ENCODE measurements at regions not wholly inside any gene's neighbourhood (a gene's known extent, or its start where the extent isn't known, plus 50 kb on each side); places are given as distances from the start of the nearest gene placed in this dataset.

GRCh38 chr10:123588386-123588914 lies 77.7 kb upstream of the GPR26 start:
- no peak for TF ChIP-seq CTCF (IDR thresholded peaks at IDR 0.05; ENCODE audit: poor library complexity, severe bottlenecking)
- ATAC-seq (ENCODE audit: low read depth) (no peak), DNase-seq (ENCODE audit: low spot score) (no peak)
- no peak overlapping the region for H3K4me3 ChIP-seq (ENCODE audit: severe bottlenecking)
- H3K36me3 ChIP-seq (ENCODE audit: low read depth), result no peaks in the 10 kb centered on the region
- H3K27me3 ChIP-seq (ENCODE audit: insufficient read depth, poor library complexity, severe bottlenecking), result peaks cover 16% of the 10 kb centered on the region
- H3K9me3 ChIP-seq (ENCODE audit: severe bottlenecking), result no peaks in the 10 kb centered on the region
- no peaks in the 10 kb centered on the region for H3K4me1 ChIP-seq (ENCODE audit: insufficient read depth, poor library complexity, severe bottlenecking)
- no peak overlapping the region for H3K27ac ChIP-seq (ENCODE audit: poor library complexity, severe bottlenecking)

GRCh38 chr10:123595661-123596060 lies 70.5 kb upstream of the GPR26 start:
- H3K27ac ChIP-seq (ENCODE audit: poor library complexity, severe bottlenecking), result no peak overlapping the region
- no peaks in the 10 kb centered on the region for H3K36me3 ChIP-seq (ENCODE audit: low read depth)
- no peaks in the 10 kb centered on the region for H3K9me3 ChIP-seq (ENCODE audit: severe bottlenecking)
- ATAC-seq (ENCODE audit: low read depth) (no peak), DNase-seq (ENCODE audit: low spot score) (no peak)
- no peaks in the 10 kb centered on the region for H3K4me1 ChIP-seq (ENCODE audit: insufficient read depth, poor library complexity, severe bottlenecking)
- H3K4me3 ChIP-seq (ENCODE audit: severe bottlenecking), result no peak overlapping the region
- peaks cover 3% of the 10 kb centered on the region for H3K27me3 ChIP-seq (ENCODE audit: insufficient read depth, poor library complexity, severe bottlenecking)
- no peak for TF ChIP-seq CTCF (IDR thresholded peaks at IDR 0.05; ENCODE audit: poor library complexity, severe bottlenecking)

DNA sequence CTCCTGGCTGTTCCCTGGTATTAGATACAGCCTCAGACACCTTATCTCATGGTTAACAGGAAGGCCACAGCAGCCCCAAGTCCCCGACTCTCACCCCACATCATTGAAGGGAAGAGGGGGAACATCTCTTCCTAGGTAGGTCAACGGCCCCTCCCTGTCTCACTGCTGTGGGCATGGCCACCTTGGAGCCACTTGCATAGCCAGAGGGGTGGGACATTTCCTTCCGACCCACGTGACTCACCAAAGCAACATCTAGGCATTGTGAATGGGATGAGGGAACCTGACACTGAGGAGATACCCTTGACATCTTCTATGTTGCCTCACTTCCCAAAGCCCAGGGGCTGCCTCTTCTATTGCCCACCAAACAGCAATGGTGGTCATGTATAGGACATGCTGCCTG lies 68.5 kb upstream of the GPR26 start:
- Histone ChIP-seq H3K4me3 (ENCODE audit: severe bottlenecking) (no peak overlapping the region), H3K27me3 (ENCODE audit: insufficient read depth, poor library complexity, severe bottlenecking) (no peaks in the 10 kb centered on the region), H3K9me3 (ENCODE audit: severe bottlenecking) (no peaks in the 10 kb centered on the region), H3K4me1 (ENCODE audit: insufficient read depth, poor library complexity, severe bottlenecking) (no peaks in the 10 kb centered on the region), H3K36me3 (ENCODE audit: low read depth) (no peaks in the 10 kb centered on the region), H3K27ac (ENCODE audit: poor library complexity, severe bottlenecking) (no peak overlapping the region)
- no peak for TF ChIP-seq CTCF (IDR thresholded peaks at IDR 0.05; ENCODE audit: poor library complexity, severe bottlenecking)
- DNase-seq (ENCODE audit: low spot score) (no peak), ATAC-seq (ENCODE audit: low read depth) (no peak)

DNA sequence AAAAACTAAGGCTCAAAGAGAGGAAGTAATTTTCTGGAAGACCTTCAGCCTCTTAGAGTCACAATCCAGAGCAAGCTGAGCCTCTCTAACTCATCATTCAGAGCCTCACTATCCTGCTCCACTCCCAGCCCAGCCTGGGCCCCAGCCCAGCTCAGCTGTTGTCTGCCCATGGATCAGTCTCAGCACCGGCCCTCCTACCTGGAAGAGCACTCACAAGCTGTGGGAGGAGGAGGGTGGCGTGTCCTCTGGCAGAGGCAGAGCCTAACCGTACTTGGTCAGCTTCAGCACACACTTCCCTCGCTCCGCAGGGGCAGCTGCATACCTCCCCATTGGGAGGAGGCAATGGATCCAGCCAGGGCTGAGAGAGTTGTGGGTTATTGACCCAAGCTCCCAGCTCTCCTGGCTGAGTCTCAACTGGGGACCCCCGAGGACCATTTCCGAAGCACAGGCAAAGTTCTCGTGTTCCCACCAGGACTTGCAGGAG lies 66.7 kb upstream of the GPR26 start:
- Histone ChIP-seq H3K4me1 (ENCODE audit: insufficient read depth, poor library complexity, severe bottlenecking) (no peaks in the 10 kb centered on the region), H3K27ac (ENCODE audit: poor library complexity, severe bottlenecking) (no peak overlapping the region), H3K27me3 (ENCODE audit: insufficient read depth, poor library complexity, severe bottlenecking) (no peaks in the 10 kb centered on the region), H3K36me3 (ENCODE audit: low read depth) (no peaks in the 10 kb centered on the region), H3K9me3 (ENCODE audit: severe bottlenecking) (no peaks in the 10 kb centered on the region), H3K4me3 (ENCODE audit: severe bottlenecking) (no peak overlapping the region)
- no peak for TF ChIP-seq CTCF (IDR thresholded peaks at IDR 0.05; ENCODE audit: poor library complexity, severe bottlenecking)
- ATAC-seq (ENCODE audit: low read depth), result no peak
- DNase-seq (ENCODE audit: low spot score), result no peak

- no peak for TF ChIP-seq CTCF (IDR thresholded peaks at IDR 0.05; ENCODE audit: poor library complexity, severe bottlenecking)
- no peak overlapping the region for H3K4me3 ChIP-seq (ENCODE audit: severe bottlenecking)
- no peaks in the 10 kb centered on the region for H3K9me3 ChIP-seq (ENCODE audit: severe bottlenecking)
- no peak for DNase-seq (ENCODE audit: low spot score)
- no peak overlapping the region for H3K27ac ChIP-seq (ENCODE audit: poor library complexity, severe bottlenecking)
- no peaks in the 10 kb centered on the region for H3K27me3 ChIP-seq (ENCODE audit: insufficient read depth, poor library complexity, severe bottlenecking)
- H3K36me3 ChIP-seq (ENCODE audit: low read depth), result no peaks in the 10 kb centered on the region
- no peak for ATAC-seq (ENCODE audit: low read depth)
- no peaks in the 10 kb centered on the region for H3K4me1 ChIP-seq (ENCODE audit: insufficient read depth, poor library complexity, severe bottlenecking)
Measured at GRCh38 chr10:123600177-123600576, 66.0 kb upstream of the GPR26 start.
